ENCODE measurements at regions not wholly inside any gene's neighbourhood (a gene's known extent, or its start where the extent isn't known, plus 50 kb on each side); places are given as distances from the start of the nearest gene placed in this dataset.

DNA sequence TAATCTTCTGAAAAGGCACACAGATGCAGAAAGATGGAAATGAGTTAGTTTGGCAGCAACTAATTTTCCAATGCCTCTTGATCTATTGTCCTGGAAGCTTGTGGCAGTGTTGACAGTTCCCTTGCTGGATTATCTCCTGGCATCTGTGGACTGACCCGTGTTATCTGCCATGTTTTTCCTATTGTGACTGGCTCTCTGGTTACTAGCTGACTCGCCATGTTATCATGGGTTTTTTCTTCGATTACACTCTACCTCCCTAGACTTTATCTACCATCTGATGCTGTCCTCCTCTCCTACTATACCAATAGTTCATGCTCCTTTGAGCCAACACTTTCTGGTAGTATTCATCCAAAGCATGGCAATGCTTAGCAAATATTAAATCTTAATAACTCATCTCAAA, 63.3 kb upstream of the FLRT2 start:
- no peaks in the 10 kb centered on the region for H3K9me3 ChIP-seq (replicated peaks)
- DNase-seq (ENCODE audit: low read depth in 1 of 2, low spot score in 2 of 2): no peak
- H3K36me3 ChIP-seq: no peaks in the 10 kb centered on the region
- H3K4me1 ChIP-seq (replicated peaks): peaks cover 10% of the 10 kb centered on the region
- no peaks in the 10 kb centered on the region for H3K27me3 ChIP-seq (replicated peaks)
- H3K27ac ChIP-seq: no peak overlapping the region
- no peak overlapping the region for H3K4me3 ChIP-seq

DNA sequence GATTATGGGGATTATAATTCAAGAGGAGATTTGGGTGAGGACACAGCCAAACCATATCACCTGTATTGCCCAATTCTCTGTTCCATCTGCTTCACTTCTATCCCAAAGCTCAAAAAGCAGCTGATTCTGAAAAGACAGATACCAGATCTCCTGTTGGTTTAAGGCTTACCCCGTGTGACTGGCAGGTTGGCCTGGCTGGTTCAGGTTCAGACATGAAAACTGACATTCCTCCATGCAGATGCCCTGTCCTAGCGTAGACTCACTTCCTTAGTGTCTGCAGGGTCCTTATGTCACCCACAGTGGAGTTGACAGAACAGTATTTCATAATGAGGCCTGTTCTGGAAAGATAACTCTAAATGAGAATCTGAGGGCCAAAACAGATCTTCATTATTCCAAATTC, 61.1 kb upstream of the FLRT2 start:
- Histone ChIP-seq H3K27me3 (replicated peaks) (no peaks in the 10 kb centered on the region), H3K9me3 (replicated peaks) (no peaks in the 10 kb centered on the region), H3K27ac (no peak overlapping the region), H3K4me1 (replicated peaks) (peaks cover 17% of the 10 kb centered on the region), H3K36me3 (no peaks in the 10 kb centered on the region), H3K4me3 (no peak overlapping the region)
- no peak for DNase-seq (ENCODE audit: low read depth in 1 of 2, low spot score in 2 of 2)

DNA sequence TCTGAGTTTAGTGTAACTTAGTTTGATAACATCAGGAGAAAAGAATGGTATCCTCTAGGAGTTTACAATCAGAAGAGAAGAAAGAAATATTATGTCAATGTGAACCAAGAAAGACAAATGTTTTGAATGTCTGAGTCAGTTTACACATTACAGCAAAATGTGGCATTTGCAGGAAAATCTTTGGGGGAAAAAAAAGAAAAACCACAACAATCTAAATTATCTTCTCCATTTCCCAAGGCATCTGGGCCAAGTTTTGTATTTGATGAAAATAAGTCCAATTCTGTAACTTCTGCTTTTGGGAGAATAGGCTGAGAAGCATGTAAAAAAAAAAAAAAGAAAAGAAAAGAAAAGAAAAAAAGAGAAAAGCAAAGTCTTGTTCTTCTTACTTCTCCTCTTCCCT, 58.8 kb upstream of the FLRT2 start:
- H3K27ac ChIP-seq: peak overlapping the region; percentile 49
- DNase-seq (ENCODE audit: low read depth in 1 of 2, low spot score in 2 of 2): peak in 1 of 2 experiments; percentile 59
- no peak overlapping the region for H3K4me3 ChIP-seq
- H3K27me3 ChIP-seq (replicated peaks): no peaks in the 10 kb centered on the region
- H3K4me1 ChIP-seq (replicated peaks): peaks cover 17% of the 10 kb centered on the region
- H3K9me3 ChIP-seq (replicated peaks): no peaks in the 10 kb centered on the region
- H3K36me3 ChIP-seq: no peaks in the 10 kb centered on the region

DNA sequence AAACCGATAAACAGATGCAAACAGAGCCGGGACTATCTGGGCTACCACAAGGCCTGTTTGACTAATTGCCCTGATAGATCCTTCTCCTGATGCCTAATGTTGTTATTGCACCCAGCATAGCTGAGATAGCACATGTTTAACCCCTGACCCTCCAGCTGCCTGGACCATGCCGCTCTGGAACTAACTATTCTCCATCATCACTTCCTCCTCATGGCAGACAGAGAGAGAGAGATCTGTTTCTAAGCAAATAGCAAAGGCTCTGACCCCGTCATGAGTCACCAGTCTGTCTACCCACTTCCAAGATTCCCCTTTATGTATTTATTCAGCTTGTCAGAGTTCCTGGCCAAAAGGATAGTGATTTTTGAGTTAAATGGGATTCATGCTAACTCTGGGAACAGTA, 58.2 kb upstream of the FLRT2 start:
- H3K27ac ChIP-seq: peak overlapping the region; percentile 49
- H3K9me3 ChIP-seq (replicated peaks): no peaks in the 10 kb centered on the region
- no peaks in the 10 kb centered on the region for H3K27me3 ChIP-seq (replicated peaks)
- DNase-seq (ENCODE audit: low read depth in 1 of 2, low spot score in 2 of 2): peak; percentile 58 to 75
- H3K4me1 ChIP-seq (replicated peaks): peaks cover 17% of the 10 kb centered on the region
- H3K36me3 ChIP-seq: no peaks in the 10 kb centered on the region
- no peak overlapping the region for H3K4me3 ChIP-seq

DNA sequence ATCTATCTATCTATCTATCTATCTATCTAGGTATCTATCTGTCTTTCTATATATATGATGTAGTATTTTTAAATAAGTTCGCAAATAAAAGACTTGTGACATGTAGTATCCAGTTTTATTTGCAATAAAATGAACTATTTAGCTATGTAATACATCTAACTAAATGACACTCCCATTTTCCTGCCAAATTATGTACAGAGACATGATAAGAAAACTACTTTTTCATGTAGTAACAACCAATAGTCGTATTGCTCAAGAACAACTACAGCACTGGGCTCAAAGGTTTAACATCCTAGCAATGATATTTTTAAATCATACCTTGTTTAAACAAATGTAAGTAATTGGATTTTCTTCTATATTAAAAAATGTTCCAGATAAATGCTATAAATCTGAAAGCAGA, 55.5 kb upstream of the FLRT2 start:
- H3K27ac ChIP-seq: no peak overlapping the region
- no peak for DNase-seq (ENCODE audit: low read depth in 1 of 2, low spot score in 2 of 2)
- H3K4me1 ChIP-seq (replicated peaks): peaks cover 17% of the 10 kb centered on the region

DNA sequence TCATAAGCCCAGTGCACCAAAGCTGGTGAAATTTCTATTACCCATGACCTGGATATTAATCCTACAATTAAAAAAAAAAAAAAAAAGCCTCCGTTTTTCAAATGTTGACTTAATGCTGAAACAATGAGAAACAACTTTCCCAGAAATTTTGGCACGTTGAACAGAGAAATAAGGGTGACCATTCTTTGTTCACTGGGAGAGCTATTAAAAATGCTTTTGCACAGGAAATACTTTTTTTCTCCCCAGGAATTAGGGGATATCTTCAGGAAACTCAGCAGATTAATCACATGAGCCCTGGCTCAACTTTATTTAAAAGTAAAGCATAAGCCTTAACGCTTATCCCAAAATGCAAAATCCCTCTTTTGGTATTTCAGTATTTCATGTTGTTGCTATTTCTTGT, 54.8 kb upstream of the FLRT2 start:
- no peaks in the 10 kb centered on the region for H3K36me3 ChIP-seq
- no peaks in the 10 kb centered on the region for H3K9me3 ChIP-seq (replicated peaks)
- H3K27me3 ChIP-seq (replicated peaks): no peaks in the 10 kb centered on the region
- no peak for DNase-seq (ENCODE audit: low read depth in 1 of 2, low spot score in 2 of 2)
- no peak overlapping the region for H3K27ac ChIP-seq
- H3K4me1 ChIP-seq (replicated peaks): peaks cover 17% of the 10 kb centered on the region
- H3K4me3 ChIP-seq: no peak overlapping the region

More for the DNA sequence above, 55.5 kb upstream of the FLRT2 start:
- Histone ChIP-seq H3K9me3 (replicated peaks) (no peaks in the 10 kb centered on the region), H3K27me3 (replicated peaks) (no peaks in the 10 kb centered on the region), H3K36me3 (no peaks in the 10 kb centered on the region), H3K4me3 (no peak overlapping the region)

DNA sequence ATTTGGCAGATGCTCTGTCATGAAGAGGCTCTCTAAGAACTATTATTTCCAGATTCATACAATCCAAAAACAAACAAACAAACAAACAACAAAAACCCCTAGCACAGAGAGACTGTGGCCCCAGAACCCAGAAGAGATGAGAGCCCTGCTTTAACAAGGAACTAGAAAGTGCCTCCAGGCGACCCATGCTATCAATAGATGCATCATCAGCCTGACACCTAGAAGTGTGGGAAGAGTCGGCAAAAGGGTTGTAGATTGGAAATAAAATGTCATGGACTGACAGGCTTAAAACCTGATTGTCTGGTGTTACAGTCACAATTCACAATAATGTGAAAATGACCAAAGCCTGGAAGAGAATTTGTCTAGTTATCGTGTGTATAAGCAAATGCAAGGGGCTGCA, 50.6 kb upstream of the FLRT2 start:
- H3K36me3 ChIP-seq: no peaks in the 10 kb centered on the region
- H3K27ac ChIP-seq: no peak overlapping the region
- peaks cover 7% of the 10 kb centered on the region for H3K4me1 ChIP-seq (replicated peaks)
- no peaks in the 10 kb centered on the region for H3K27me3 ChIP-seq (replicated peaks)
- H3K4me3 ChIP-seq: no peak overlapping the region
- no peaks in the 10 kb centered on the region for H3K9me3 ChIP-seq (replicated peaks)
- DNase-seq (ENCODE audit: low read depth in 1 of 2, low spot score in 2 of 2): no peak

DNA sequence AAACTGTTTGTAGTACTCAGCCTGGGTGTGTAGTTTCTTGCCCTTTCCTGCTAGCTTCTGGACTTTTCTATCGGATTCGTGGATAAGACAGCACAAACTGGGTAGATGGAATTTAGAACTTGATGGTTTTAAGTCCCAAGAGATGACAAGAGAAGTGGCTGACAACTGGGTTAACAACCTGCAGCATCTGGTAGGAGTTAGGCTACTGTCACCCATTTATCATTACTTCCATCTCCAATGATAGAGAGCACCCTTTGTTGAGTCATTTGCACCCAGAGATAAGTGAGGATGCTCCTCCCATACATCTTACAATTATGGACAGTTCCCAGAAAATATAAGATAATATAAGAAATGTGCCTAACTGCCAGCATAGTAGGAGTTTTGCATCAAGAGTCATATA, 50.2 kb upstream of the FLRT2 start:
- Histone ChIP-seq H3K4me3 (no peak overlapping the region), H3K27me3 (replicated peaks) (no peaks in the 10 kb centered on the region), H3K9me3 (replicated peaks) (no peaks in the 10 kb centered on the region), H3K27ac (no peak overlapping the region), H3K36me3 (no peaks in the 10 kb centered on the region), H3K4me1 (replicated peaks) (peaks cover 7% of the 10 kb centered on the region)
- no peak for DNase-seq (ENCODE audit: low read depth in 1 of 2, low spot score in 2 of 2)
